IMR-90 (cell line): ENCODE measurements at regions not wholly inside any gene's neighbourhood (a gene's known extent, or its start where the extent isn't known, plus 50 kb on each side); places are given as distances from the start of the nearest gene placed in this dataset.

Experiments
- ATAC-seq: fragments of 200-7000 bp; cut with Tn5 transposase; 2 replicates; pipeline ENCODE4 v1.9.1; 2020; ENCODE audit warnings: low read depth, mild to moderate bottlenecking, moderate library complexity
- BruUV-seq: library from RNA; stranded (reverse); fragments of 400-500 nt; replicated peaks from 2 replicates; lab custom pipeline; 2021; lab: Mats Ljungman, UMichigan
- CTCF ChIA-PET: fragments of 300-600 bp; formaldehyde crosslinking; extraction: SDS; loops from one replicate; lab custom pipeline; 2021; ENCODE audit warnings: antibody characterized with exemption; lab: Yijun Ruan, JAX
- POLR2A ChIA-PET: fragments of 300-600 bp; sonication (Branson Sonifier 250); formaldehyde crosslinking; loops from one replicate; lab custom pipeline; 2022; ENCODE audit warnings: antibody characterized with exemption; ENCODE audit not compliant: unreplicated experiment; lab: Charles Lee
- DNase-seq: peaks from one replicate; pipeline ENCODE4 v3.0.0; 2013
- H2AFZ ChIP-seq: replicated peaks from 2 replicates; pipeline ENCODE3; 2013; ENCODE audit warnings: low read length, mild to moderate bottlenecking; ENCODE audit not compliant: poor library complexity
- H2AK5ac ChIP-seq: 2 replicates; pipeline ENCODE4 v1.6.1; 2013; ENCODE audit warnings: low read depth, low read length, inconsistent platforms
- H2AK9ac ChIP-seq: replicated peaks from 2 replicates; pipeline ENCODE3; 2013; ENCODE audit warnings: mild to moderate bottlenecking, low read depth, low read length, moderate library complexity; ENCODE audit not compliant: poor library complexity
- H2BK120ac ChIP-seq: 2 replicates; pipeline ENCODE4 v1.6.1; 2013; ENCODE audit warnings: low read depth, low read length, inconsistent platforms
- H2BK15ac ChIP-seq: 3 replicates; pipeline ENCODE4 v1.6.1; 2013; ENCODE audit warnings: low read depth, low read length, inconsistent platforms
- H2BK20ac ChIP-seq: 2 replicates; pipeline ENCODE4 v1.6.1; 2013; ENCODE audit warnings: low read depth, mild to moderate bottlenecking, inconsistent platforms, low read length, moderate library complexity
- H2BK5ac ChIP-seq: 2 replicates; pipeline ENCODE4 v1.6.1; 2013; ENCODE audit warnings: mild to moderate bottlenecking, low read depth, low read length, inconsistent platforms; ENCODE audit not compliant: poor library complexity, severe bottlenecking
- H3K14ac ChIP-seq: replicated peaks from 2 replicates; pipeline ENCODE4 v1.6.1; 2013; ENCODE audit warnings: low read depth, low read length, inconsistent platforms
- H3K18ac ChIP-seq: 2 replicates; pipeline ENCODE4 v1.6.1; 2013; ENCODE audit warnings: low read depth, low read length, control low read depth
- H3K23ac ChIP-seq: 2 replicates; pipeline ENCODE4 v1.6.1; 2013; ENCODE audit warnings: low read depth, low read length, inconsistent platforms
- H3K27ac ChIP-seq: 2 replicates; pipeline ENCODE4 v1.5.1; 2013; ENCODE audit warnings: mild to moderate bottlenecking, control low read depth, low read length; ENCODE audit not compliant: insufficient read depth
- H3K27me3 ChIP-seq: 2 replicates; pipeline ENCODE4 v1.6.1; 2013; ENCODE audit warnings: low read length; ENCODE audit not compliant: control insufficient read depth, insufficient read depth
- H3K36me3 ChIP-seq: 2 replicates; pipeline ENCODE4 v1.6.1; 2013; ENCODE audit warnings: low read length, mixed read lengths; ENCODE audit not compliant: control insufficient read depth, insufficient read depth
- H3K4ac ChIP-seq: 2 replicates; pipeline ENCODE4 v1.6.1; 2013; ENCODE audit warnings: low read depth, low read length, inconsistent platforms
- H3K4me1 ChIP-seq: 2 replicates; pipeline ENCODE4 v1.6.1; 2013; ENCODE audit warnings: low read length, mixed read lengths; ENCODE audit not compliant: control insufficient read depth, insufficient read depth
- H3K4me2 ChIP-seq: 2 replicates; pipeline ENCODE4 v1.6.1; 2013; ENCODE audit warnings: low read depth, mild to moderate bottlenecking, control low read depth, low read length, moderate library complexity
- H3K4me3 ChIP-seq: 2 replicates; pipeline ENCODE4 v1.5.1; 2013; ENCODE audit warnings: low read depth, mild to moderate bottlenecking, control low read depth, low read length, moderate library complexity; ENCODE audit not compliant: insufficient read depth
- H3K56ac ChIP-seq: 2 replicates; pipeline ENCODE4 v1.6.1; 2013; ENCODE audit warnings: low read length, inconsistent platforms; ENCODE audit not compliant: insufficient read depth; ENCODE audit errors: extremely low read depth
- H3K79me1 ChIP-seq, 2 experiments: 2 replicates each; pipeline ENCODE4 v1.6.1; 2013; ENCODE audit warnings: low read length in 2 of 2, inconsistent platforms in 1 of 2, low read depth in 1 of 2
- H3K9ac ChIP-seq: 2 replicates; pipeline ENCODE4 v1.6.1; 2013; ENCODE audit warnings: low read depth, low read length, control low read depth
- H3K9me1 ChIP-seq: 2 replicates; pipeline ENCODE4 v1.6.1; 2013; ENCODE audit warnings: low read length, inconsistent platforms; ENCODE audit not compliant: insufficient read depth
- H3K9me3 ChIP-seq: 2 replicates; pipeline ENCODE4 v1.6.1; 2013; ENCODE audit warnings: low read length; ENCODE audit not compliant: control insufficient read depth, insufficient read depth
- H4K20me1 ChIP-seq: 2 replicates; pipeline ENCODE4 v1.6.1; 2013; ENCODE audit warnings: low read length, inconsistent platforms; ENCODE audit not compliant: insufficient read depth
- H4K5ac ChIP-seq: 2 replicates; pipeline ENCODE4 v1.6.1; 2013; ENCODE audit warnings: mild to moderate bottlenecking, low read depth, low read length, control low read depth
- H4K8ac ChIP-seq, 2 experiments: 2 replicates each; pipeline ENCODE4 v1.6.1; 2013; ENCODE audit warnings: low read depth in 2 of 2, low read length in 2 of 2, control low read depth in 1 of 2, inconsistent platforms in 1 of 2
- H4K91ac ChIP-seq: 2 replicates; pipeline ENCODE4 v1.6.1; 2013; ENCODE audit warnings: low read depth, low read length, inconsistent platforms; ENCODE audit not compliant: insufficient read depth
- BHLHE40 ChIP-seq: fragments of 150-350 bp; IDR thresholded peaks from 2 replicates; pipeline ENCODE4 v1.6.1; 2016; ENCODE audit warnings: mild to moderate bottlenecking, low read depth, low read length
- CEBPB ChIP-seq: IDR thresholded peaks from 2 replicates; pipeline ENCODE4 v1.6.1; 2012; ENCODE audit warnings: low read depth, low read length, improper control_type of control experiment
- CHD1 ChIP-seq: IDR thresholded peaks from 2 replicates; pipeline ENCODE4 v1.6.1; 2012; ENCODE audit warnings: low read depth, low read length, improper control_type of control experiment
- FOS ChIP-seq: fragments of 150-350 bp; IDR thresholded peaks from 2 replicates; pipeline ENCODE4 v1.6.1; 2016; ENCODE audit warnings: low read depth, low read length
- MAFK ChIP-seq: IDR thresholded peaks from 2 replicates; pipeline ENCODE4 v1.6.1; 2012; ENCODE audit warnings: low read depth, low read length, improper control_type of control experiment
- MAZ ChIP-seq: IDR thresholded peaks from 2 replicates; pipeline ENCODE4 v1.6.1; 2012; ENCODE audit warnings: low read depth, mild to moderate bottlenecking, low read length, improper control_type of control experiment, moderate library complexity, borderline replicate concordance
- MXI1 ChIP-seq: IDR thresholded peaks from 2 replicates; pipeline ENCODE4 v1.6.1; 2012; ENCODE audit warnings: low read depth, mild to moderate bottlenecking, low read length, moderate library complexity, borderline replicate concordance
- NFE2L2 ChIP-seq: fragments of 150-350 bp; IDR thresholded peaks from 2 replicates; pipeline ENCODE4 v1.6.1; 2016; ENCODE audit warnings: low read depth, mild to moderate bottlenecking, low read length
- POLR2A ChIP-seq: IDR thresholded peaks from 2 replicates; pipeline ENCODE4 v1.6.1; 2012; ENCODE audit warnings: mild to moderate bottlenecking, low read depth, low read length
- RAD21 ChIP-seq: IDR thresholded peaks from 2 replicates; pipeline ENCODE4 v1.6.1; 2012; ENCODE audit warnings: low read length, improper control_type of control experiment
- RCOR1 ChIP-seq: IDR thresholded peaks from 2 replicates; pipeline ENCODE4 v1.6.1; 2012; ENCODE audit warnings: mild to moderate bottlenecking, low read length, improper control_type of control experiment; ENCODE audit not compliant: insufficient replicate concordance
- RFX5 ChIP-seq: IDR thresholded peaks from 2 replicates; pipeline ENCODE4 v1.8.0; 2012; ENCODE audit warnings: low read depth, mild to moderate bottlenecking, low read length, moderate library complexity
- SMC3 ChIP-seq: fragments of 150-350 bp; IDR thresholded peaks from 2 replicates; pipeline ENCODE4 v1.6.1; 2016; ENCODE audit warnings: low read depth, mild to moderate bottlenecking, antibody characterized with exemption, low read length, moderate library complexity
- WGBS, 2 experiments: methylation state at CpG; one replicate each; pipeline versions ENCODE4 v1.1.5 to v1.1.7; 2013; ENCODE audit warnings: missing lambda C conversion rate in 2 of 2; ENCODE audit not compliant: insufficient read length in 1 of 2; ENCODE audit errors: extremely low coverage in 2 of 2; 5-methylcytosine and 5-hydroxymethylcytosine counted together
- dilution Hi-C: fragments of 300-500 bp; cut with HindIII; formaldehyde crosslinking; loops from one replicate; pipeline ENCODE4 v1.14.3; 2018; ENCODE audit warnings: low sequenced_read_pairs; ENCODE audit not compliant: unreplicated experiment
- in situ Hi-C: fragments of 300-500 bp; cut with MboI; formaldehyde crosslinking; loops from 3 replicates; pipeline ENCODE4 v1.14.3; 2019; ENCODE audit warnings: low sequenced_read_pairs, inconsistent platforms, mixed read lengths
- intact Hi-C: fragments of 100-400 bp; cut with micrococcal nuclease; formaldehyde crosslinking; loops from 2 replicates; pipeline ENCODE4 v1.10.0; 2022
- TF ChIP-seq, protein P1 (sequence below): conservative IDR thresholded peaks from 2 replicates; pipeline ENCODE4 v1.5.1; 2012; ENCODE audit warnings: mild to moderate bottlenecking, low read depth, low read length, improper control_type of control experiment
- TF ChIP-seq, protein P2 (sequence below): fragments of 150-350 bp; IDR thresholded peaks from 2 replicates; pipeline ENCODE4 v1.6.1; 2017; ENCODE audit warnings: mild to moderate bottlenecking, antibody characterized with exemption, low read length, low read depth
- TF ChIP-seq, protein P3 (sequence below): fragments of 150-350 bp; IDR thresholded peaks from 2 replicates; pipeline ENCODE4 v1.6.1; 2016; ENCODE audit warnings: low read depth, mild to moderate bottlenecking, low read length, moderate library complexity, borderline replicate concordance

DNA sequence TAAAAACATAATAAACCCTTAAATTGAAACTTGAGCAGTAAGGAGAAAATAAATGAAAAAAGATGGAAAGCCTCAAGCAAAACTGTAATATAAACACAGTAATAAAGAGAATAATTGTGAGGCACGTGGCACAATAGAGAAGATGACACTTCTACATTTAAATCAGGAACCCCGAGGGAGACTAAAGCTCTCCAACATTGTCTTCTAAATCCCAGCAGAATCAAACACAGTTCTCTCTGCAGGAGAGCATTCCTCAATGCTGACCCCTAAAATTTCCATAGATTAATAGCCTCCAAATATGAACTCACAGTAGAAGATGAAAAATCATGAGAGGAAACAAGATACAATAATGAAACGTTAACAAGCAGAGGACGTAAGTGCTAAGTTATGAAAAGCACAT is 721.2 kb upstream of the COX7C start:
- H3K27ac ChIP-seq: no peak overlapping the region
- ATAC-seq (no peak), DNase-seq (no peak)
- H2BK15ac ChIP-seq: no peak overlapping the region
- in situ Hi-C loops (no loop called here), intact Hi-C loops (no loop called here), dilution Hi-C loops (no loop called here)
- H3K9me3 ChIP-seq: peaks cover 4% of the 10 kb centered on the region
- H3K9ac ChIP-seq: no peak overlapping the region
- ChIA-PET CTCF (no interaction called here), POLR2A (no interaction called here)
- H2AK9ac ChIP-seq: no peak overlapping the region
- no peak overlapping the region for H2AK5ac ChIP-seq
- TF ChIP-seq, protein P1, sequence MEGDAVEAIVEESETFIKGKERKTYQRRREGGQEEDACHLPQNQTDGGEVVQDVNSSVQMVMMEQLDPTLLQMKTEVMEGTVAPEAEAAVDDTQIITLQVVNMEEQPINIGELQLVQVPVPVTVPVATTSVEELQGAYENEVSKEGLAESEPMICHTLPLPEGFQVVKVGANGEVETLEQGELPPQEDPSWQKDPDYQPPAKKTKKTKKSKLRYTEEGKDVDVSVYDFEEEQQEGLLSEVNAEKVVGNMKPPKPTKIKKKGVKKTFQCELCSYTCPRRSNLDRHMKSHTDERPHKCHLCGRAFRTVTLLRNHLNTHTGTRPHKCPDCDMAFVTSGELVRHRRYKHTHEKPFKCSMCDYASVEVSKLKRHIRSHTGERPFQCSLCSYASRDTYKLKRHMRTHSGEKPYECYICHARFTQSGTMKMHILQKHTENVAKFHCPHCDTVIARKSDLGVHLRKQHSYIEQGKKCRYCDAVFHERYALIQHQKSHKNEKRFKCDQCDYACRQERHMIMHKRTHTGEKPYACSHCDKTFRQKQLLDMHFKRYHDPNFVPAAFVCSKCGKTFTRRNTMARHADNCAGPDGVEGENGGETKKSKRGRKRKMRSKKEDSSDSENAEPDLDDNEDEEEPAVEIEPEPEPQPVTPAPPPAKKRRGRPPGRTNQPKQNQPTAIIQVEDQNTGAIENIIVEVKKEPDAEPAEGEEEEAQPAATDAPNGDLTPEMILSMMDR: no peak
- TF ChIP-seq RAD21 (no peak), SMC3 (no peak), MAFK (no peak), POLR2A (no peak), CHD1 (no peak), CEBPB (no peak), NFE2L2 (no peak), RFX5 (no peak), MXI1 (no peak), MAZ (no peak), BHLHE40 (no peak), FOS (no peak), RCOR1 (no peak)
- TF ChIP-seq, protein P2, sequence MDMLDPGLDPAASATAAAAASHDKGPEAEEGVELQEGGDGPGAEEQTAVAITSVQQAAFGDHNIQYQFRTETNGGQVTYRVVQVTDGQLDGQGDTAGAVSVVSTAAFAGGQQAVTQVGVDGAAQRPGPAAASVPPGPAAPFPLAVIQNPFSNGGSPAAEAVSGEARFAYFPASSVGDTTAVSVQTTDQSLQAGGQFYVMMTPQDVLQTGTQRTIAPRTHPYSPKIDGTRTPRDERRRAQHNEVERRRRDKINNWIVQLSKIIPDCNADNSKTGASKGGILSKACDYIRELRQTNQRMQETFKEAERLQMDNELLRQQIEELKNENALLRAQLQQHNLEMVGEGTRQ: no peak
- TF ChIP-seq, protein P3, sequence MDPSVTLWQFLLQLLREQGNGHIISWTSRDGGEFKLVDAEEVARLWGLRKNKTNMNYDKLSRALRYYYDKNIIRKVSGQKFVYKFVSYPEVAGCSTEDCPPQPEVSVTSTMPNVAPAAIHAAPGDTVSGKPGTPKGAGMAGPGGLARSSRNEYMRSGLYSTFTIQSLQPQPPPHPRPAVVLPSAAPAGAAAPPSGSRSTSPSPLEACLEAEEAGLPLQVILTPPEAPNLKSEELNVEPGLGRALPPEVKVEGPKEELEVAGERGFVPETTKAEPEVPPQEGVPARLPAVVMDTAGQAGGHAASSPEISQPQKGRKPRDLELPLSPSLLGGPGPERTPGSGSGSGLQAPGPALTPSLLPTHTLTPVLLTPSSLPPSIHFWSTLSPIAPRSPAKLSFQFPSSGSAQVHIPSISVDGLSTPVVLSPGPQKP: no peak
- H3K23ac ChIP-seq: no peak overlapping the region
- H4K8ac ChIP-seq: no peak overlapping the region
- no peak overlapping the region for H3K56ac ChIP-seq
- no peaks in the 10 kb centered on the region for H3K79me1 ChIP-seq
- H3K36me3 ChIP-seq: no peaks in the 10 kb centered on the region
- no peaks in the 10 kb centered on the region for H3K27me3 ChIP-seq
- no peak overlapping the region for H2BK20ac ChIP-seq
- no CpG with 5 or more reads among the region's 4 CpGs for WGBS, 2 experiments
- no peak overlapping the region for H3K4me2 ChIP-seq
- H3K4me3 ChIP-seq: no peak overlapping the region
- H4K20me1 ChIP-seq: no peaks in the 10 kb centered on the region
- no peak overlapping the region for H2BK5ac ChIP-seq
- no peak overlapping the region for H2AFZ ChIP-seq
- no peaks in the 10 kb centered on the region for H3K4me1 ChIP-seq
- H2BK120ac ChIP-seq: no peak overlapping the region
- no peak overlapping the region for H3K4ac ChIP-seq
- no TSS peak for BruUV-seq
- no peaks in the 10 kb centered on the region for H3K9me1 ChIP-seq
- H4K5ac ChIP-seq: no peak overlapping the region
- no peak overlapping the region for H3K18ac ChIP-seq
- no peak overlapping the region for H4K91ac ChIP-seq
- no peak overlapping the region for H3K14ac ChIP-seq
